ENCODE measurements at regions not wholly inside any gene's neighbourhood (a gene's known extent, or its start where the extent isn't known, plus 50 kb on each side); places are given as distances from the start of the nearest gene placed in this dataset.

- no peak for DNase-seq (ENCODE audit: low read depth)
- no peak for TF ChIP-seq CTCF (conservative IDR thresholded peaks at IDR 0.05; ENCODE audit: low read depth, low read length)
- H3K4me3 ChIP-seq (ENCODE audit: low read depth, low read length), result no peak overlapping the region
These were observed 235.3 kb downstream of the C3orf38 start for GRCh38 chr3:88385090-88385489.

GRCh38 chr3:88398581-88398980 lies 248.8 kb downstream of the C3orf38 start:
- H3K4me3 ChIP-seq (ENCODE audit: low read depth, low read length), result no peak overlapping the region
- TF ChIP-seq CTCF (conservative IDR thresholded peaks at IDR 0.05; ENCODE audit: low read depth, low read length), result no peak
- DNase-seq (ENCODE audit: low read depth), result no peak

- H3K4me3 ChIP-seq (ENCODE audit: low read depth, low read length), result no peak overlapping the region
- no peak for TF ChIP-seq CTCF (conservative IDR thresholded peaks at IDR 0.05; ENCODE audit: low read depth, low read length)
- no peak for DNase-seq (ENCODE audit: low read depth)
These were observed 253.6 kb downstream of the C3orf38 start for GRCh38 chr3:88403319-88403718.

- DNase-seq (ENCODE audit: low read depth), result no peak
- no peak overlapping the region for H3K4me3 ChIP-seq (ENCODE audit: low read depth, low read length)
- no peak for TF ChIP-seq CTCF (conservative IDR thresholded peaks at IDR 0.05; ENCODE audit: low read depth, low read length)
These were observed 258.3 kb downstream of the C3orf38 start for GRCh38 chr3:88408097-88408496.

- no peak for TF ChIP-seq CTCF (conservative IDR thresholded peaks at IDR 0.05; ENCODE audit: low read depth, low read length)
- H3K4me3 ChIP-seq (ENCODE audit: low read depth, low read length), result no peak overlapping the region
- no peak for DNase-seq (ENCODE audit: low read depth)
These were observed 259.2 kb downstream of the C3orf38 start for GRCh38 chr3:88408935-88409334.

GRCh38 chr3:88410259-88410658 lies 260.5 kb downstream of the C3orf38 start:
- no peak overlapping the region for H3K4me3 ChIP-seq (ENCODE audit: low read depth, low read length)
- DNase-seq (ENCODE audit: low read depth), result peak; percentile 21
- TF ChIP-seq CTCF (conservative IDR thresholded peaks at IDR 0.05; ENCODE audit: low read depth, low read length), result no peak

GRCh38 chr3:88412346-88412745 lies 262.6 kb downstream of the C3orf38 start:
- H3K4me3 ChIP-seq (ENCODE audit: low read depth, low read length), result no peak overlapping the region
- TF ChIP-seq CTCF (conservative IDR thresholded peaks at IDR 0.05; ENCODE audit: low read depth, low read length), result no peak
- DNase-seq (ENCODE audit: low read depth), result peak; percentile 66

All from choroid plexus epithelial cell (primary cell).